Neural cell (in vitro differentiated cells): ENCODE measurements at regions not wholly inside any gene's neighbourhood (a gene's known extent, or its start where the extent isn't known, plus 50 kb on each side); places are given as distances from the start of the nearest gene placed in this dataset.

Experiments
- CTCF ChIP-seq: fragments of 450-650 bp; IDR thresholded peaks from 2 replicates; pipeline ENCODE4 v1.5.1; 2014; ENCODE audit warnings: antibody characterized with exemption, mild to moderate bottlenecking, moderate library complexity; ENCODE audit not compliant: poor library complexity, severe bottlenecking
- EP300 ChIP-seq: fragments of 450-650 bp; conservative IDR thresholded peaks from 2 replicates; pipeline ENCODE4 v1.6.1; 2014; ENCODE audit warnings: antibody characterized with exemption, mild to moderate bottlenecking, moderate library complexity; ENCODE audit not compliant: poor library complexity, severe bottlenecking
- EZH2 ChIP-seq: fragments of 200-600, 300-800 bp; shearing (Covaris generic), sonication (generic); IDR thresholded peaks from 2 replicates; pipeline ENCODE4 v1.6.1; 2014; ENCODE audit warnings: antibody characterized with exemption, low read length, borderline replicate concordance, mild to moderate bottlenecking; ENCODE audit not compliant: insufficient read depth, poor library complexity, severe bottlenecking
- MXI1 ChIP-seq: fragments of 450-650 bp; conservative IDR thresholded peaks from 2 replicates; pipeline ENCODE4 v1.6.1; 2014; ENCODE audit warnings: antibody characterized with exemption, mild to moderate bottlenecking; ENCODE audit not compliant: poor library complexity, severe bottlenecking
- POLR2AphosphoS5 ChIP-seq: IDR thresholded peaks from 2 replicates; pipeline ENCODE4 v1.6.1; 2012
- RAD21 ChIP-seq: fragments of 450-650 bp; conservative IDR thresholded peaks from 2 replicates; pipeline ENCODE4 v1.6.1; 2014; ENCODE audit warnings: antibody characterized with exemption, mild to moderate bottlenecking, moderate library complexity
- REST ChIP-seq: IDR thresholded peaks from 2 replicates; pipeline ENCODE4 v1.6.1; 2012; ENCODE audit warnings: borderline replicate concordance
- SMC3 ChIP-seq: fragments of 450-650 bp; conservative IDR thresholded peaks from 2 replicates; pipeline ENCODE4 v1.6.1; 2014; ENCODE audit warnings: antibody characterized with exemption, mild to moderate bottlenecking, moderate library complexity; ENCODE audit not compliant: poor library complexity

DNA sequence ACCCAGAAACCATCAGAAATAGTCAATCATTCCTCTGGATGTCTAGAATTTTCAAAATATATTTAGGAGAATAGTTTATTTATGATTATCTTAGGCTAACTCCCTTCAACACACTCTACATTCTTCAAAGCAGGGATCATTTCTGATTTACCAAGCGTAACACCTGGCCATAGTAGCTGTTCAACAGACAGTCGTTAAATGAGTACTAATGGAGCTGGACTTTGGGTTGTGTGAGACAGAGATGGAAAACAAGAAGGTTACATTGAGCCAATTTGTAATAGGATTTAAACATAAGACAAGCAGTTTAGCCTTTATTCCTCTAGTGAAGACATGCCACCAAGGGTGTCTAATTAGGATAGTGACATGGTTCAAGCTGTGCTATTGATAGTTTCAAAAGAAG, 129.2 kb upstream of the ANO3 start:
- TF ChIP-seq CTCF (no peak), SMC3 (no peak), REST (no peak), EZH2 (no peak), POLR2AphosphoS5 (no peak), RAD21 (no peak), MXI1 (no peak), EP300 (no peak)
